Neuronal stem cell (in vitro differentiated cells): ENCODE measurements at regions not wholly inside any gene's neighbourhood (a gene's known extent, or its start where the extent isn't known, plus 50 kb on each side); places are given as distances from the start of the nearest gene placed in this dataset.

Experiments
- DNase-seq: peaks from one replicate; pipeline ENCODE4 v3.0.0-alpha.2; 2013; ENCODE audit warnings: low spot score
- H2AFZ ChIP-seq: one replicate; pipeline ENCODE4 v1.6.1; 2013; ENCODE audit warnings: mild to moderate bottlenecking, low read length, inconsistent platforms
- H2AK5ac ChIP-seq: 2 replicates; pipeline ENCODE4 v1.6.1; 2013; ENCODE audit warnings: low read depth, mild to moderate bottlenecking, inconsistent platforms, low read length, moderate library complexity, mixed read lengths
- H2BK120ac ChIP-seq: 2 replicates; pipeline ENCODE4 v1.6.1; 2013; ENCODE audit warnings: low read depth, mild to moderate bottlenecking, inconsistent platforms, low read length, moderate library complexity, mixed read lengths
- H2BK12ac ChIP-seq: one replicate; pipeline ENCODE4 v1.6.1; 2013; ENCODE audit warnings: low read length, inconsistent platforms
- H2BK15ac ChIP-seq: 2 replicates; pipeline ENCODE4 v1.6.1; 2013; ENCODE audit warnings: mild to moderate bottlenecking, low read length, inconsistent platforms, mixed read lengths
- H2BK5ac ChIP-seq: one replicate; pipeline ENCODE4 v1.6.1; 2013; ENCODE audit warnings: inconsistent platforms, mild to moderate bottlenecking, low read length, moderate library complexity
- H3K14ac ChIP-seq: one replicate; pipeline ENCODE4 v1.6.1; 2013; ENCODE audit warnings: low read length, inconsistent platforms
- H3K18ac ChIP-seq: 2 replicates; pipeline ENCODE4 v1.6.1; 2013; ENCODE audit warnings: low read length, inconsistent platforms
- H3K23ac ChIP-seq: 2 replicates; pipeline ENCODE4 v1.6.1; 2013; ENCODE audit warnings: low read depth, mild to moderate bottlenecking, mixed read lengths, low read length, inconsistent platforms; ENCODE audit not compliant: poor library complexity
- H3K27ac ChIP-seq: replicated peaks from 3 replicates; pipeline ENCODE4 v1.5.1; 2013; ENCODE audit warnings: low read length, inconsistent platforms
- H3K27me3 ChIP-seq, 3 experiments: 2 replicates each; pipeline ENCODE4 v1.6.1; 2013; ENCODE audit warnings: low read length in 3 of 3, mild to moderate bottlenecking in 2 of 3, inconsistent platforms in 1 of 3, low read depth in 1 of 3, mixed read lengths in 1 of 3, moderate library complexity in 1 of 3; ENCODE audit not compliant: control insufficient read depth in 3 of 3, insufficient read depth in 3 of 3
- H3K36me3 ChIP-seq, 2 donors: replicated peaks in 1 of 2; 2 replicates each; pipeline ENCODE4 v1.6.1; 2013; ENCODE audit warnings: low read length in 2 of 2; ENCODE audit not compliant: control insufficient read depth in 2 of 2, insufficient read depth in 2 of 2
- H3K4ac ChIP-seq: 2 replicates; pipeline ENCODE4 v1.6.1; 2013; ENCODE audit warnings: inconsistent platforms, mild to moderate bottlenecking, low read length, moderate library complexity
- H3K4me1 ChIP-seq, 2 donors: 1 replicate in 1 of 2; 2 replicates in 1 of 2; pipeline ENCODE4 v1.6.1; 2013; ENCODE audit warnings: low read length in 2 of 2, low read depth in 1 of 2; ENCODE audit not compliant: control insufficient read depth in 2 of 2, insufficient read depth in 1 of 2
- H3K4me2 ChIP-seq: one replicate; pipeline ENCODE4 v1.6.1; 2013; ENCODE audit warnings: mild to moderate bottlenecking, low read length, inconsistent platforms; ENCODE audit not compliant: insufficient read depth, poor library complexity, severe bottlenecking
- H3K4me3 ChIP-seq, 2 donors: 2 replicates each; pipeline ENCODE4 v1.5.1; 2013; ENCODE audit warnings: low read length in 2 of 2, mild to moderate bottlenecking in 2 of 2, inconsistent platforms in 1 of 2, moderate library complexity in 1 of 2
- H3K79me1 ChIP-seq: one replicate; pipeline ENCODE4 v1.6.1; 2013; ENCODE audit warnings: low read depth, mild to moderate bottlenecking, inconsistent platforms, low read length, moderate library complexity
- H3K9ac ChIP-seq: one replicate; pipeline ENCODE4 v1.6.1; 2013; ENCODE audit warnings: mild to moderate bottlenecking, low read depth, low read length, inconsistent platforms; ENCODE audit not compliant: poor library complexity
- H3K9me3 ChIP-seq, 2 donors: replicated peaks in 1 of 2; 2 replicates each; pipeline versions ENCODE3 to v1.6.1; 2013; ENCODE audit warnings: low read length in 2 of 2, mild to moderate bottlenecking in 2 of 2, inconsistent platforms in 1 of 2, low read depth in 1 of 2, mixed read lengths in 1 of 2, moderate library complexity in 1 of 2; ENCODE audit not compliant: control insufficient read depth in 2 of 2, insufficient read depth in 1 of 2
- H4K8ac ChIP-seq: one replicate; pipeline ENCODE4 v1.6.1; 2013; ENCODE audit warnings: low read depth, mild to moderate bottlenecking, inconsistent platforms, low read length, moderate library complexity
- H4K91ac ChIP-seq: one replicate; pipeline ENCODE4 v1.6.1; 2013; ENCODE audit warnings: low read length, low read depth, mild to moderate bottlenecking, inconsistent platforms; ENCODE audit not compliant: poor library complexity
- WGBS, 2 donors: extraction: QIAGEN DNeasy Blood & Tissue Kit; methylation state at CpG; one replicate each; pipeline ENCODE4 v1.1.7; 2013; ENCODE audit warnings: missing lambda C conversion rate in 2 of 2, mixed read lengths in 1 of 2; ENCODE audit not compliant: insufficient read length in 2 of 2, insufficient replicate concordance in 1 of 2; ENCODE audit errors: extremely low coverage in 2 of 2; 5-methylcytosine and 5-hydroxymethylcytosine counted together

GRCh38 chr5:154698763-154699162, 56.4 kb upstream of the LARP1 start:
- H3K36me3 ChIP-seq: no peaks in the 10 kb centered on the region
- no peak overlapping the region for H2BK5ac ChIP-seq
- no peak overlapping the region for H4K8ac ChIP-seq
- H2BK12ac ChIP-seq: no peak overlapping the region
- H2AFZ ChIP-seq: no peak overlapping the region
- no peak overlapping the region for H3K14ac ChIP-seq
- no peak overlapping the region for H3K4me2 ChIP-seq
- H2BK120ac ChIP-seq: no peak overlapping the region
- peaks cover 0 to 1% of the 10 kb centered on the region in 2 donors for H3K4me1 ChIP-seq
- no CpG with 5 or more reads among the region's 6 CpGs for WGBS, 2 donors
- H2AK5ac ChIP-seq: no peak overlapping the region
- H3K27ac ChIP-seq: no peak overlapping the region
- H3K79me1 ChIP-seq: no peaks in the 10 kb centered on the region
- H3K4ac ChIP-seq: no peak overlapping the region
- no peak overlapping the region for H3K18ac ChIP-seq
- DNase-seq: no peak
- no peaks in the 10 kb centered on the region for H3K9me3 ChIP-seq
- H3K4me3 ChIP-seq: no peak overlapping the region
- H4K91ac ChIP-seq: no peak overlapping the region
- no peaks in the 10 kb centered on the region for H3K27me3 ChIP-seq
- no peak overlapping the region for H2BK15ac ChIP-seq
- H3K23ac ChIP-seq: no peak overlapping the region
- no peak overlapping the region for H3K9ac ChIP-seq

DNA sequence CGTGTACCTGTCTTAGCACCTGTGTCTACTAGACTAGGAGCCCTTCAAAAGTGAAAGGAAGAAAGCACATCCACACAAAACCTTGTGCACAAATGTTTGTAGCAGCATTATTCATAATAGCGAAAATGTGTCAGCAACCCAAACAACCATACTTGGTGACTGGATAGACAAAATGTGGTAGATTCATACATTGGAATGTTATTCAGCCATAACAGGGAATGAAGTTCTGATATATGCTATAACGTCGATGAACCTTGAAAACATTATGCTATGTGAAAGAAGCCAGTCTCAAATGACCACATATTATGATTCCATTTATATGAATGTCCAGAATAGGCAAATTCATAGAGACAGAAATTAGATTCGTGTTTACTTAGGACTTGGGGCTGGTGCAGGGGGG, 57.8 kb upstream of the LARP1 start:
- no peak overlapping the region for H2BK12ac ChIP-seq

DNA sequence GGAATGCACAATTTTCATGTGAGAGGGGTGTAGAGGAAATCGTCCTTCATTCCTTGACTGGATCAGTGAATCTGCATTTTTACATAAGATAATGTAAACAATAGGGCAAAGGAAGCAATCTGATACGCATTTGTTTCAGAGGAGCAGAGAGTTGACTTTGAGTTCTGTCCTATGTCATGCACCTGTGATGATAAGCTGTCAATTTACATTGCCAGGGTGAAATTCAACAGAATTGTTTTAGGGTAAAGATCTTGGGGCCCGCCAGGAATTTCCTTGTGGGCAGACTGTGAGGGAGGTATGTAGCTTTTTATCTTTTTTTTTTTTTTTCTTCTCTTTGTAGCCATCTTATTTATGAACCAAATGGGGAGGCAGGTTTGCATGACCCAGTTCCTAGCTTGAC, 58.3 kb upstream of the LARP1 start:
- H3K36me3 ChIP-seq: no peaks in the 10 kb centered on the region
- WGBS, 2 donors: no CpG with 5 or more reads among the region's 3 CpGs

More for the DNA sequence above, 57.8 kb upstream of the LARP1 start:
- H3K27ac ChIP-seq: no peak overlapping the region
- no peak overlapping the region for H2BK120ac ChIP-seq
- H2AFZ ChIP-seq: no peak overlapping the region
- no peaks in the 10 kb centered on the region for H3K27me3 ChIP-seq
- H3K14ac ChIP-seq: no peak overlapping the region
- H4K8ac ChIP-seq: no peak overlapping the region
- no peak for DNase-seq
- no peak overlapping the region for H4K91ac ChIP-seq
- H3K18ac ChIP-seq: no peak overlapping the region
- no peak overlapping the region for H3K4ac ChIP-seq
- no peak overlapping the region for H2AK5ac ChIP-seq
- H3K9me3 ChIP-seq: no peaks in the 10 kb centered on the region
- no peak overlapping the region for H3K9ac ChIP-seq
- H3K4me3 ChIP-seq: no peak overlapping the region
- H3K79me1 ChIP-seq: no peaks in the 10 kb centered on the region
- WGBS, 2 donors: no CpG with 5 or more reads among the region's 5 CpGs
- H3K23ac ChIP-seq: no peak overlapping the region
- no peaks in the 10 kb centered on the region for H3K36me3 ChIP-seq
- H3K4me2 ChIP-seq: no peak overlapping the region
- H2BK15ac ChIP-seq: no peak overlapping the region
- H3K4me1 ChIP-seq: peaks cover 0 to 1% of the 10 kb centered on the region in 2 donors
- H2BK5ac ChIP-seq: no peak overlapping the region

DNA sequence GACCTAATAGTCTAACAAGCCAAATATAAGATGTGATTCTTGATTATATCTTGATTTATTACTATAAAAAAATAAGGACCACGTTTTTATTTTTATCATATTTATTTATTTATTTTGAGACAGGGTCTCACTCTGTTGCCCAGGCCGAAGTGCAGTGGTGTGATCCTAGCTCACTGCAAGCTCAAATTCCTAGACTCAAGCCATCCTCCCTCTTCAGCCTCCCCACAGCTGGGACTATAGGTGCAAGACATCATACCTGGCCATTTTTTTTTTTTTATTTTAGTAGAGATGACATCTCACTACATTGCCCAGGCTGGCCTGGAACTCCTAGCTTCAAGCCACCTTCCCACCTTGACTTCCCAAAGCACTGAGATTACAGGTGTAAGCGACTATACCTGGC, 61.0 kb upstream of the LARP1 start:
- Histone ChIP-seq H3K4me3 (no peak overlapping the region), H4K8ac (no peak overlapping the region), H3K9ac (no peak overlapping the region), H2BK5ac (no peak overlapping the region), H3K27ac (no peak overlapping the region), H3K9me3 (no peaks in the 10 kb centered on the region), H3K18ac (no peak overlapping the region), H3K4me2 (no peak overlapping the region), H3K27me3 (no peaks in the 10 kb centered on the region), H3K36me3 (no peaks in the 10 kb centered on the region), H2AK5ac (no peak overlapping the region), H2BK15ac (no peak overlapping the region), H3K4ac (no peak overlapping the region), H4K91ac (no peak overlapping the region), H3K14ac (no peak overlapping the region), H2BK12ac (no peak overlapping the region), H3K79me1 (peaks cover 2% of the 10 kb centered on the region), H3K23ac (no peak overlapping the region), H2AFZ (no peak overlapping the region), H3K4me1 (peaks cover 0 to 3% of the 10 kb centered on the region in 2 donors), H2BK120ac (no peak overlapping the region)
- no CpG with 5 or more reads among the region's 3 CpGs for WGBS, 2 donors
- no peak for DNase-seq

More for the DNA sequence above, 58.3 kb upstream of the LARP1 start:
- no peaks in the 10 kb centered on the region for H3K27me3 ChIP-seq
- no peak overlapping the region for H3K4me3 ChIP-seq
- peaks cover 0 to 1% of the 10 kb centered on the region in 2 donors for H3K4me1 ChIP-seq
- no peak overlapping the region for H4K8ac ChIP-seq
- no peaks in the 10 kb centered on the region for H3K9me3 ChIP-seq
- H2BK5ac ChIP-seq: no peak overlapping the region
- no peak overlapping the region for H2AFZ ChIP-seq
- no peak overlapping the region for H2AK5ac ChIP-seq
- H3K27ac ChIP-seq: no peak overlapping the region
- no peak overlapping the region for H2BK12ac ChIP-seq
- H4K91ac ChIP-seq: no peak overlapping the region
- no peak overlapping the region for H3K4ac ChIP-seq
- H3K18ac ChIP-seq: no peak overlapping the region
- H3K4me2 ChIP-seq: no peak overlapping the region
- H3K9ac ChIP-seq: no peak overlapping the region
- H2BK120ac ChIP-seq: no peak overlapping the region
- H3K14ac ChIP-seq: no peak overlapping the region
- H3K79me1 ChIP-seq: no peaks in the 10 kb centered on the region
- H2BK15ac ChIP-seq: no peak overlapping the region
- no peak overlapping the region for H3K23ac ChIP-seq
- DNase-seq: no peak
